Naive thymus-derived CD4-positive, alpha-beta T cell (primary cell): ENCODE measurements at regions not wholly inside any gene's neighbourhood (a gene's known extent, or its start where the extent isn't known, plus 50 kb on each side); places are given as distances from the start of the nearest gene placed in this dataset.

Source experiments
- ATAC-seq: fragments of 150-1000 bp; cut with Tn5 transposase; 2 replicates; pipeline ENCODE4 v1.10.0; 2021; ENCODE audit warnings: mild to moderate bottlenecking, moderate library complexity
- CTCF ChIA-PET: fragments of 350-600 bp; sonication (Branson Sonifier 250); formaldehyde crosslinking; loops from one replicate; lab custom pipeline; 2021; ENCODE audit warnings: antibody characterized with exemption; lab: Charles Lee
- POLR2A ChIA-PET: fragments of 350-600 bp; sonication (Branson Sonifier 250); formaldehyde crosslinking; loops from one replicate; lab custom pipeline; 2021; ENCODE audit warnings: antibody characterized with exemption, inconsistent platforms; lab: Charles Lee
- DNase-seq, 9 donors: peaks; one replicate each; pipeline versions ENCODE4 v3.0.0 to v3.0.0-alpha.2; 2020 to 2022; ENCODE audit warnings: mixed read lengths in 1 of 9
- H3K27ac ChIP-seq: one replicate; pipeline ENCODE4 v1.7.0; 2013; ENCODE audit warnings: mild to moderate bottlenecking, low read depth, low read length, moderate library complexity
- H3K27me3 ChIP-seq, 2 donors: one replicate each; pipeline ENCODE4 v1.7.0; 2013; ENCODE audit warnings: low read length in 2 of 2, mild to moderate bottlenecking in 2 of 2, moderate library complexity in 2 of 2; ENCODE audit not compliant: control insufficient read depth in 2 of 2, insufficient read depth in 2 of 2
- H3K36me3 ChIP-seq, 3 experiments: 1 replicate in 2 of 3; 2 replicates in 1 of 3; pipeline ENCODE4 v1.7.0; 2013; ENCODE audit warnings: low read length in 3 of 3, mild to moderate bottlenecking in 3 of 3, moderate library complexity in 1 of 3; ENCODE audit not compliant: insufficient read depth in 3 of 3, control insufficient read depth in 2 of 3
- H3K4me1 ChIP-seq, 2 donors: one replicate each; pipeline ENCODE4 v1.7.0; 2013; ENCODE audit warnings: low read length in 2 of 2, mild to moderate bottlenecking in 2 of 2, moderate library complexity in 1 of 2; ENCODE audit not compliant: control insufficient read depth in 2 of 2, insufficient read depth in 2 of 2
- H3K4me3 ChIP-seq: 2 replicates; pipeline ENCODE4 v1.7.0; 2013; ENCODE audit warnings: mild to moderate bottlenecking, low read length
- H3K9me3 ChIP-seq, 3 experiments: 1 replicate in 2 of 3; 2 replicates in 1 of 3; pipeline ENCODE4 v1.7.0; 2013; ENCODE audit warnings: low read length in 3 of 3; ENCODE audit not compliant: control insufficient read depth in 2 of 3
- H3K27ac Mint-ChIP-seq, 9 donors: one replicate each; pipeline ENCODE4 v1.8.0; 2020 to 2022; ENCODE audit warnings: mixed read lengths in 9 of 9, mild to moderate bottlenecking in 8 of 9, moderate library complexity in 5 of 9, inconsistent platforms in 2 of 9
- H3K27me3 Mint-ChIP-seq, 5 donors: one replicate each; pipeline ENCODE4 v1.8.0; 2021 to 2022; ENCODE audit warnings: mixed read lengths in 5 of 5, mild to moderate bottlenecking in 1 of 5
- H3K36me3 Mint-ChIP-seq, 5 donors: one replicate each; pipeline ENCODE4 v1.8.0; 2020 to 2022; ENCODE audit warnings: mixed read lengths in 5 of 5, mild to moderate bottlenecking in 3 of 5, inconsistent platforms in 1 of 5
- H3K4me1 Mint-ChIP-seq, 7 donors: one replicate each; pipeline ENCODE4 v1.8.0; 2020 to 2022; ENCODE audit warnings: mixed read lengths in 7 of 7, mild to moderate bottlenecking in 3 of 7, inconsistent platforms in 1 of 7
- H3K4me3 Mint-ChIP-seq, 10 donors: one replicate each; pipeline ENCODE4 v1.8.0; 2020 to 2022; ENCODE audit warnings: mild to moderate bottlenecking in 10 of 10, mixed read lengths in 10 of 10, moderate library complexity in 6 of 10, inconsistent platforms in 2 of 10
- H3K9me3 Mint-ChIP-seq, 11 donors: one replicate each; pipeline ENCODE4 v1.8.0; 2020 to 2022; ENCODE audit warnings: mixed read lengths in 11 of 11, mild to moderate bottlenecking in 4 of 11, inconsistent platforms in 1 of 11, moderate library complexity in 1 of 11
- intact Hi-C, 2 donors: fragments of 100-400 bp; cut with micrococcal nuclease; formaldehyde crosslinking; loops; one replicate each; pipeline ENCODE4 v1.15.1; 2023

GRCh38 chr2:146465460-146465859, 1379.4 kb upstream of the ACVR2A start:
- Mint-ChIP-seq H3K4me1 (no peaks in the 10 kb centered on the region), H3K36me3 (no peaks in the 10 kb centered on the region), H3K9me3 (peaks cover 0 to 28% (median 11%) of the 10 kb centered on the region in 11 donors), H3K27me3 (no peaks in the 10 kb centered on the region), H3K4me3 (no peak overlapping the region), H3K27ac (no peak overlapping the region)
- CTCF ChIA-PET: no interaction called here
- no peaks in the 10 kb centered on the region for H3K4me1 ChIP-seq
- POLR2A ChIA-PET: no interaction called here
- H3K4me3 ChIP-seq: no peak overlapping the region
- intact Hi-C loops: no loop called here
- no peak overlapping the region for H3K27ac ChIP-seq
- DNase-seq: no peak
- H3K9me3 ChIP-seq: no peaks in the 10 kb centered on the region
- no peak for ATAC-seq
- no peaks in the 10 kb centered on the region for H3K36me3 ChIP-seq
- no peaks in the 10 kb centered on the region for H3K27me3 ChIP-seq

GRCh38 chr2:146461068-146461467, 1383.8 kb upstream of the ACVR2A start:
- Mint-ChIP-seq H3K27me3 (no peaks in the 10 kb centered on the region), H3K4me3 (no peak overlapping the region), H3K4me1 (no peaks in the 10 kb centered on the region), H3K36me3 (no peaks in the 10 kb centered on the region), H3K27ac (no peak overlapping the region), H3K9me3 (peaks cover 4 to 39% (median 17%) of the 10 kb centered on the region in 11 donors)
- Histone ChIP-seq H3K36me3 (no peaks in the 10 kb centered on the region), H3K27me3 (no peaks in the 10 kb centered on the region), H3K4me1 (no peaks in the 10 kb centered on the region), H3K27ac (no peak overlapping the region), H3K4me3 (no peak overlapping the region), H3K9me3 (peaks cover 0 to 5% (median 0%) of the 10 kb centered on the region in 3 experiments)
- ChIA-PET POLR2A (no interaction called here), CTCF (no interaction called here)
- ATAC-seq: no peak
- intact Hi-C loops: no loop called here
- no peak for DNase-seq

DNA sequence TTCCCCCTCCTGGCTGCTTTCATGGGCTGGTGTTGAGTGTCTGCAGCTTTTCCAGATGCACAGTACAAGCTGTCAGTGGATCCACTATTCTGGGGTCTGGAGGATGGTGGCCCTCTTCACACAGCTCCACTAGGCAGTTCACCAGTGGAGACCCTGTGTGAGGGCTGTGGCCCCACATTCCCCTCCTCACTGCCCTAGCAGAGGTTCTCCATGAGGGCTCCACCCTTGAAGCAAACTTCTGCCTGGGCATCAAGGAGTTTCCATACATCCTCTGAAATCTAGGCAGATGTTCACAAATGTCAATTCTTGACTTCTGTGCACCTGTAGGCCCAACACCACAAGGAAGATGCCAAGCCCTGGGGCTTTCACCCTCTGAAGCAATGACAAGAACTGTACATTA, 1386.2 kb upstream of the ACVR2A start:
- Mint-ChIP-seq H3K27ac (no peak overlapping the region), H3K4me1 (no peaks in the 10 kb centered on the region), H3K36me3 (no peaks in the 10 kb centered on the region)

GRCh38 chr2:146457221-146457620, 1387.6 kb upstream of the ACVR2A start:
- Mint-ChIP-seq H3K4me3 (no peak overlapping the region), H3K4me1 (no peaks in the 10 kb centered on the region), H3K27ac (no peak overlapping the region), H3K9me3 (peaks cover 2 to 31% (median 9%) of the 10 kb centered on the region in 11 donors), H3K27me3 (no peaks in the 10 kb centered on the region), H3K36me3 (no peaks in the 10 kb centered on the region)
- ATAC-seq (no peak), DNase-seq (no peak)
- no peaks in the 10 kb centered on the region for H3K36me3 ChIP-seq
- peaks cover 0 to 5% (median 0%) of the 10 kb centered on the region in 3 experiments for H3K9me3 ChIP-seq
- no peak overlapping the region for H3K4me3 ChIP-seq
- ChIA-PET POLR2A (no interaction called here), CTCF (no interaction called here)
- H3K27me3 ChIP-seq: no peaks in the 10 kb centered on the region
- H3K4me1 ChIP-seq: no peaks in the 10 kb centered on the region
- H3K27ac ChIP-seq: no peak overlapping the region
- intact Hi-C loops: no loop called here

More for the DNA sequence above, 1386.2 kb upstream of the ACVR2A start:
- Histone ChIP-seq H3K27me3 (no peaks in the 10 kb centered on the region), H3K4me3 (no peak overlapping the region), H3K9me3 (peaks cover 0 to 5% (median 0%) of the 10 kb centered on the region in 3 experiments), H3K36me3 (no peaks in the 10 kb centered on the region), H3K27ac (no peak overlapping the region), H3K4me1 (no peaks in the 10 kb centered on the region)
- intact Hi-C loops: no loop called here
- DNase-seq (no peak), ATAC-seq (no peak)
- ChIA-PET POLR2A (interaction anchor here (0.6 kb wide), 1 partner anchor 19 kb away, joined by 3 read pairs; no protein-coding TSS in a partner anchor), CTCF (no interaction called here)
- no peaks in the 10 kb centered on the region for H3K27me3 Mint-ChIP-seq
- H3K9me3 Mint-ChIP-seq: peaks cover 4 to 31% (median 13%) of the 10 kb centered on the region in 11 donors
- H3K4me3 Mint-ChIP-seq: no peak overlapping the region

DNA sequence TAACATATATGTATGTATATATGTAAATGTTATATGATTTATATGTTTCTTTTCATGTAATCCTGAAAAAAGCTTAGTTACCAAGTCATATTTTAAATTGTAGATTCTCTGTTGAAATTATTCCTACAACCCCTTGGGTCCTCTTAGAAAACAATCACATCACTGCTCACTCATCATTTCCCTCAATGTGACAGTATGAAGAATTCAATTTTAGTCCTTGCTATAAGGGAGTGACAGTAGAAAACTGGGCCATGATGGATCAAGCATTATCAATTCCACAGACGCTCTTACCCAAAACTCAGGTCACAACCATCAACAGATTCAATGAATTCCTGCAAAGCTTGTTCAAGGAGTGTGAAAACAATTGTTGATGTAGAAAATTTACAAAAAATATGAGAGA, 1389.5 kb upstream of the ACVR2A start:
- CTCF ChIA-PET: no interaction called here
- no peaks in the 10 kb centered on the region for H3K36me3 Mint-ChIP-seq

DNA sequence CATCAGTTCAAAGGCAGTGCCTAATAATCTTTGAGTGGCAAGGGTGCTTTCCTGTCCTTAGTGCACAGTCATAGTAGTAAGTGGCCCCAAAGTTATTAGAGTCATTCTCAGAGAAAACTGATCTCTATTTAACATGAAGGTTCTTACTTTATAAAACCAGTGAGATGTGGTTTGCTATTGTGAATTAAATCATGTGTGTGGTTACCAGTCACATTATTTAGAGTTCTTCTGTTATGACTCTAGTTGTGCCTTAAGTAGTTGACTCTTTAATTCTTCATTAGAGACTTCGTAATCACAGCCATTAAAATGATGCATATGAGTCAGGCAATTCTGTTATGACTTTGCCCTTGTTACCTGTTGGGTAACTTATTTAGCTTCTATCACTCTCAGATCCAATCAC, 1392.9 kb upstream of the ACVR2A start:
- Histone ChIP-seq H3K9me3 (no peaks in the 10 kb centered on the region), H3K36me3 (no peaks in the 10 kb centered on the region), H3K4me3 (no peak overlapping the region), H3K27me3 (no peaks in the 10 kb centered on the region), H3K4me1 (no peaks in the 10 kb centered on the region), H3K27ac (no peak overlapping the region)
- peaks cover 0 to 10% (median 0%) of the 10 kb centered on the region in 11 donors for H3K9me3 Mint-ChIP-seq
- H3K36me3 Mint-ChIP-seq: no peaks in the 10 kb centered on the region
- H3K4me3 Mint-ChIP-seq: no peak overlapping the region
- ChIA-PET CTCF (no interaction called here), POLR2A (no interaction called here)
- no peak overlapping the region for H3K27ac Mint-ChIP-seq
- DNase-seq (no peak), ATAC-seq (no peak)
- H3K27me3 Mint-ChIP-seq: no peaks in the 10 kb centered on the region
- intact Hi-C loops: no loop called here
- H3K4me1 Mint-ChIP-seq: no peaks in the 10 kb centered on the region

More for the DNA sequence above, 1389.5 kb upstream of the ACVR2A start:
- H3K4me1 ChIP-seq: no peaks in the 10 kb centered on the region
- ATAC-seq: no peak
- H3K9me3 ChIP-seq: peaks cover 0 to 5% (median 0%) of the 10 kb centered on the region in 3 experiments
- POLR2A ChIA-PET: no interaction called here
- no peaks in the 10 kb centered on the region for H3K27me3 ChIP-seq
- H3K27ac ChIP-seq: no peak overlapping the region
- Mint-ChIP-seq H3K27me3 (no peaks in the 10 kb centered on the region), H3K9me3 (peaks cover 2 to 24% (median 6%) of the 10 kb centered on the region in 11 donors), H3K4me1 (no peaks in the 10 kb centered on the region), H3K27ac (no peak overlapping the region), H3K4me3 (no peak overlapping the region)
- no peak for DNase-seq
- H3K36me3 ChIP-seq: no peaks in the 10 kb centered on the region
- no peak overlapping the region for H3K4me3 ChIP-seq
- intact Hi-C loops: no loop called here

DNA sequence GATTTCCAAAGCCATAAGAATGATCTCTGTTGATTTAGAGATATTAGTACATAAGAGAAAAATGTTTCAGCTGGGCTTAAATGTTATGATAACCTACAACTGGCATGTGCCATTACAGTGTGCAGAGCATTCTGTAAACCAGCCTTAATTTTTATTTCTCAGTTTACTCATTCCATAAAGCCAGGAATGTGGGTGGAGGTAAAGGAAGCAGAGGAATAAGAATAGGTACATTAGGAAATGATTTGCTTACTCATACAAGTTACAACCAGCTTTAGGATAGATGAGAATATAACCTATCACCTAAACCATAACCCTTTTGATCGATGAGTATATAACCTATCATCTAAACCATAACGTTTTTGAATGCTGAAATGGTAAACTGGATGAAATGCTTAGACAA, 1394.7 kb upstream of the ACVR2A start:
- Mint-ChIP-seq H3K27me3 (no peaks in the 10 kb centered on the region), H3K4me3 (no peak overlapping the region), H3K4me1 (no peaks in the 10 kb centered on the region), H3K27ac (no peak overlapping the region), H3K36me3 (no peaks in the 10 kb centered on the region), H3K9me3 (peaks cover 0 to 12% (median 0%) of the 10 kb centered on the region in 11 donors)
- Histone ChIP-seq H3K36me3 (no peaks in the 10 kb centered on the region), H3K4me1 (no peaks in the 10 kb centered on the region), H3K27ac (no peak overlapping the region), H3K9me3 (no peaks in the 10 kb centered on the region), H3K27me3 (no peaks in the 10 kb centered on the region), H3K4me3 (no peak overlapping the region)
- DNase-seq: no peak
- ATAC-seq: no peak
- ChIA-PET POLR2A (no interaction called here), CTCF (no interaction called here)
- intact Hi-C loops: no loop called here
